ENCODE measurements at regions not wholly inside any gene's neighbourhood (a gene's known extent, or its start where the extent isn't known, plus 50 kb on each side); places are given as distances from the start of the nearest gene placed in this dataset.

DNA sequence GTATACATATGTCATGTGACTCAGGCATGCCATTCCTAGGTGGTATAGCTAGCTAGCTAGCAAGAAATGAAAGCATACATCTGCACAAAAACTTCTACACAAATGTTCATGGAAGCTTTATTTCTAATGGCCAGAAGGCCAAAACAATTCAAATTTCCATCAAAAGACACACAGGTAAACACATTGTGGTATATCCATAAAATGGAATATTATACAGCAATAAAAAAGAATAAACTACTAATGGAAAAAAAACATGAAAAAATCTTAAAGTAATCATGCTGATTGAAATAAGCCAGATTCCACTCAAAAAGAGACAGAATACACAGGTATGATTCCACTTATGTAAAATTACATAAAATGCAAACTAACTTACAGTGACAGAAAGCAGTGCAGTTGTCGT, 154.3 kb downstream of the MACC1 start:
- TF ChIP-seq, protein P1, sequence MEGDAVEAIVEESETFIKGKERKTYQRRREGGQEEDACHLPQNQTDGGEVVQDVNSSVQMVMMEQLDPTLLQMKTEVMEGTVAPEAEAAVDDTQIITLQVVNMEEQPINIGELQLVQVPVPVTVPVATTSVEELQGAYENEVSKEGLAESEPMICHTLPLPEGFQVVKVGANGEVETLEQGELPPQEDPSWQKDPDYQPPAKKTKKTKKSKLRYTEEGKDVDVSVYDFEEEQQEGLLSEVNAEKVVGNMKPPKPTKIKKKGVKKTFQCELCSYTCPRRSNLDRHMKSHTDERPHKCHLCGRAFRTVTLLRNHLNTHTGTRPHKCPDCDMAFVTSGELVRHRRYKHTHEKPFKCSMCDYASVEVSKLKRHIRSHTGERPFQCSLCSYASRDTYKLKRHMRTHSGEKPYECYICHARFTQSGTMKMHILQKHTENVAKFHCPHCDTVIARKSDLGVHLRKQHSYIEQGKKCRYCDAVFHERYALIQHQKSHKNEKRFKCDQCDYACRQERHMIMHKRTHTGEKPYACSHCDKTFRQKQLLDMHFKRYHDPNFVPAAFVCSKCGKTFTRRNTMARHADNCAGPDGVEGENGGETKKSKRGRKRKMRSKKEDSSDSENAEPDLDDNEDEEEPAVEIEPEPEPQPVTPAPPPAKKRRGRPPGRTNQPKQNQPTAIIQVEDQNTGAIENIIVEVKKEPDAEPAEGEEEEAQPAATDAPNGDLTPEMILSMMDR (conservative IDR thresholded peaks at IDR 0.05; ENCODE audit: low read depth, low read length) = no peak
- TF ChIP-seq EZH2 (IDR thresholded peaks at IDR 0.05; ENCODE audit: borderline replicate concordance, low read depth, low read length, poor library complexity, severe bottlenecking) = no peak
